Muscle of back (tissue), 3 donors: ENCODE measurements at regions not wholly inside any gene's neighbourhood (a gene's known extent, or its start where the extent isn't known, plus 50 kb on each side); places are given as distances from the start of the nearest gene placed in this dataset.

Source experiments
- DNase-seq, 3 donors: peaks; one replicate each; pipeline versions ENCODE4 v3.0.0 to v3.0.0-alpha.2; 2013

DNA sequence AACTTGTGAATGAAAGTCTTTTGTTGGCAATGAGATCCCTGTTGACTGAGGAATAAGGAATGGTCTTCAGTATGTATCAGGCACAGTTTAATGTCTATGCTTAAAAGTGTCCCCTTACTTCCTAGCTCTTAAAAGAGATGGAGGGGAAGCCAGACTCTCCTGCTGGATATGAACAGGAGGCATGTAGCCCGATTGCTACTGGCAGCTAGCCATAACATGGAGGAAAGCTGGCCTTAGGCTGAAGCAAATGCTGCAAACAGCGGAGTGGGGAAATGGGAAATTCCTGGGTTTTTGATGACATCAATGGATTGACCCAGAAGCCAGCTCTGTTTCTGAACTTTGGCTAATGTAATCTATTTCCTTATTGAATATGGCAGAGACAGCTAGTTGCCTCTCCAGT is 266.1 kb downstream of the SLC4A3 start:
- DNase-seq: no peak

- DNase-seq: no peak
Measured at GRCh38 chr2:219897456-219897855, 270.0 kb downstream of the SLC4A3 start.

- no peak for DNase-seq
Measured at GRCh38 chr2:219901155-219901554, 273.7 kb downstream of the SLC4A3 start.

- no peak for DNase-seq
Measured at GRCh38 chr2:219902891-219903552, 275.6 kb downstream of the SLC4A3 start.

GRCh38 chr2:219905640-219906039 is 278.2 kb downstream of the SLC4A3 start:
- DNase-seq: no peak

- peak in 1 of 3 donors; percentile 39 for DNase-seq
Measured at GRCh38 chr2:219906114-219907010, 278.9 kb downstream of the SLC4A3 start.

- peak; percentile 70 to 92 (median 78) for DNase-seq
Measured at GRCh38 chr2:219907011-219907365, 279.6 kb downstream of the SLC4A3 start.

DNA sequence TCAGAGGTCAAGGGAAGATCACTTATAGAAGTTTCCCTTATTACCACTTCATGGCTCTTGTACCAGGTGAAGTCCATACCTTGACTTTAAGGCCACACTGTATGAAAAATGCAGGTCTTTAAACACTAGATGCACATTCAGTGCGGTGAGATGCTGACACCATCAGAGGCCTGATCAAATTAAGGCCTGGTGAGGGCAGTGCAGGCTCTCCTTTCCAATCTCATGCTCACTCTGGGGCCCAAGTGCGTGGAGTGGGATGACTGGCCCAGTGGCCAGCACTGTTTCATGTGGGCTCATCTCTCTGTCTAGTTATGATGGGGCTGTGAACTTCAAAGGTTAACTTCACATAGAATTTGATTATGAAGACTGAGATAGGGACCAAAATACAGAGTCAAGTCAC is 281.1 kb downstream of the SLC4A3 start:
- no peak for DNase-seq

DNA sequence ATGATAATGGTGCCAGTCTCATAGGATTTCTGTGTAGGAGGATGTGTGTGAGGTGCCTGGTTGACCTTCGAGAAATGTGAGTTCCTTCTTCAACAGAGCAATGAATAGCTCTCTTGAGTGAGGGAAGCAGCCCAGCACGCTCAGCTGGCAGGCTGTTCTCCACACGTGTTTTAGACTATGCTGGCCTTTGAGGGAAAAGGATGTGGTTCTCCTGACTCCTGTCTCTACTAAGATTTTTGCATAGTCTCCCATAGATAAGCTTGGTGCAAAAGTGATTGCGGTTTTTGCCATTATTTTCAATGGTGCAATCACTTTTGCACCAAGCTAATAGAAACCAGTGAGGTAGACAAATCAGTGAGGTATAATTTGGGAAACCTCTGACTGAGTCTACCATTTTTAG is 284.1 kb downstream of the SLC4A3 start:
- no peak for DNase-seq

GRCh38 chr2:219912491-219912921 is 285.1 kb downstream of the SLC4A3 start:
- DNase-seq: peak; percentile 87 to 96 (median 91)

GRCh38 chr2:219914577-219914976 is 287.1 kb downstream of the SLC4A3 start:
- no peak for DNase-seq

GRCh38 chr2:219916281-219916680 is 288.9 kb downstream of the SLC4A3 start:
- DNase-seq: no peak

DNA sequence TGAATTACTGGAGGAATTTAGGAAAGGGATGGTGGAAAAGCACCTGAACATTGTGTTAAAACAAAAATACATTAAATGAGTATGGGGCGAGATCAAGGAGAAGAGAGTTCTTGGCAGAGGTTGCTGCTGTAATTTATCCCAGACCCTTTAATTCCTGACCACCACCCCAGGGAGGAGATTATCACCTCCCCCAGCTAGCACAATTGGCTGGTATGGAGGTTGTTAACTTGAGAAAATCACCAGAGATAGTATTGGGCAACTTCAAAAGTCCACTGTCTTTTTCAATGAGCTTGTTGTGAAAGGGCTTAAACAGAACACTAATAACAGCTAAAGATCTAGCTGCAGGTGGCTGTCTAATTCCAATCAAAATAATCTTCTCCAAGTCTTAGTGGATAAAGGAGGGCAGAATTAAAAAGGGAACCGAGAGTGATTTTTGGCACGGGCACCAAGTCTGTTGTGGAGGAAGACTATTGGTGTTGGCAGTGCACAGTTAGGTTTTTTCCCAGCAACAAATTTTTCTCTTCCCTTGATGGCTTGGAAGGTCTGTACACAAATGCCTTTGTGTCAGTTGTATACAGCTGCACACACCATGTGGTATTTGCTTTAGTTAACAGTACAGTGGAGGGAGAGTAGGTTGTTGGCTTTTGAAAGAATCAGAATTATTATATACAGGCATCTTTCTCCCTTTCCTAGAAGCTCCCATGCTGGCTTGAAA is 289.5 kb downstream of the SLC4A3 start:
- peak in 1 of 3 donors; percentile 56 for DNase-seq

- peak; percentile 37 to 92 (median 66) for DNase-seq
Measured at GRCh38 chr2:219918254-219918653, 290.8 kb downstream of the SLC4A3 start.

DNA sequence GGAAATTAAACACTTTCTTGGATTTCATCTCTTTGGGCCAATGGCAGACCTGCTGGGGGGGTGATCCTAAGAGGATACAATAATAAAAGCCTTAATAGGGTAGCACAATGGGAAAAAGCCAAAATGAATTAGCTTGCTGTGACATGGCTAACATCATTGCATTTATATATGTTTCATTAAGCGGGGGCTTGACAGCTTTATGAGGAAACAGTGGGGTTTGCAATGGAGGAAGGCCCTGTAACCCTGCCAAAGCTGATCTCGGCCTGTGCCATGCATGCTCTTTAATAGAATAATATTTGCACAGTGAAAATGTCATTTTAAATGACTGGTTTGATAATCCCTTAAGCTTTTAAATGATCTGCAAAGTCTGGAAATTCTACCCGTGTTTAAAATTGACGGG is 291.5 kb downstream of the SLC4A3 start:
- peak in 1 of 3 donors; percentile 53 for DNase-seq

- DNase-seq: peak in 1 of 3 donors; percentile 44
Measured at GRCh38 chr2:219919506-219919905, 292.1 kb downstream of the SLC4A3 start.

DNA sequence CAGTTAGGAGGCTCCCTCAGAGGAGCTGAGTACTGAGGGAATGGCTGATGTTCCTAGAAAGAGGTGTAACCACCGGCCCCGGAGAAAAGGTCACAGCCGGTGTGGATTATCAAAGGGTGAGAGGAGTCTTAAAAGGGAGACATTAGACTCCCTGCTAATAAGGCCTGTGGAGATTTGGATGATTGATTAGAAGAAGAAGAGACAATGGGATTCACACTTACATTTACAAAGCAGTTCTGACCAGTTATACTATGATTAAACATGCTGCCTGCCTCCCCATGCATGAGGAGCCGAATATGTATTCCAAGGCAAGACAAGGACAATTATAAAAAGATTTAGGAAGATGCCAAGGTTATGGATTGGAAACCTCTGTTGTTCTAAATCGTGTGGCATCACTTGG is 302.4 kb downstream of the SLC4A3 start:
- DNase-seq: no peak

- no peak for DNase-seq
Measured at GRCh38 chr2:219939647-219940046, 312.2 kb downstream of the SLC4A3 start.

- peak in 2 of 3 donors; percentile 41 to 72 for DNase-seq
Measured at GRCh38 chr2:219944866-219945265, 317.4 kb downstream of the SLC4A3 start.

DNA sequence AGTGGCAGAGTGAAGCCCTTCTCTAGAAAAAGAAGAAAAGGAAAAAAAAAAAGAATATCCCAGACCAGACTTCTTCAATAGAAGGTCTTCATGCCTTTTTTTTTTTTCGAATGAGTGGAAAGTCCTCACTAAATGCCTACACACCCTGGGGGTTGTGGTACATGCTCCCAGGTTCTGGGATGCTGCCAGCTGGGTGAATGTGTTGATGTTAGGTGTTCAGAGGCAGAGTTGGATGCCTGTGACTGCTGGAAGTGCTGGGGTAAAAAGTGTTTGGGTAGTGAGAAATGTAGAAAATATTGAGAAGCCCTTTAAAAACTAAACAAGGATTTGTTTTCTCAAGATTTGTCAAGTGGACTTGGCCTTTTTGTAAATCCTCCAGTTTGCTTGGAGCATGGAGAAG is 318.6 kb downstream of the SLC4A3 start:
- no peak for DNase-seq

GRCh38 chr2:219946529-219946928 is 319.1 kb downstream of the SLC4A3 start:
- DNase-seq: no peak

DNA sequence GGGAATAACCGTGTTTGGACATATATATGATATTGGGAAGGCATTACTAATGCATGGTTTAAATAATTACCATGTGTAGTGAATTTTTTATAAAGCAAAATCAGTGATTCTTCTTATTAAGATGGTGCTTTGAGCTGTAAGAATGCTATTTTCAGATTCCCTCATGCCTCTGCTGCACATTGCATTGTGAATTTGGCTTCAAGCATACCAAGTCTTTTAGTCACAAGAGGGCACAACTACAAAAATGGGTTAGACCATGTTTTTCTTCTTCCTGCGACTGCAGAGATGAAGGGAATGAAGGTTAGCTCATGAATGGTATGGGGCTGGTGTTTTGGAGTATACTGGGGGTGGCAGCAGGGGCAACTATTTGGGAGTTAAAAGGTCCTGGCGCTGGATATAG is 320.1 kb downstream of the SLC4A3 start:
- DNase-seq: no peak

DNA sequence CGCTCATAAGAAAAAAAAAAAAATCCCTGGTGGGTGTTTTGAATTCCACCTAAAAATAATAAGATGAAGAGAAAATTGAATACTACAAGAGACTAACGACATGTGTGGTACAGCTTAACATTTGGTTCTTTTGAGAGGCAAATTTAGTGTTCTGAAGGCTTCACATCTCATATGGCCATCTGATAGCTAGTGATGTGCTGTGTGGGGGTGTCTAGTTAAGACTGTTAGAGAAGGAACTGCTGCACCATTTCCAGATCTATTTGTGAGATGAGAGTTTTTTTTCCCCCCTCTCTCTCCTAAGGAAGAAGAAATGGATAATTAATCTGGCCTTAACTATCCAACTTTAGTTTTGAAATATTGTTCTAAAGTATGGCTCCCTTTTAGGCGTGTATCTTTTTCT is 321.6 kb downstream of the SLC4A3 start:
- no peak for DNase-seq
